ENCODE measurements at regions not wholly inside any gene's neighbourhood (a gene's known extent, or its start where the extent isn't known, plus 50 kb on each side); places are given as distances from the start of the nearest gene placed in this dataset.

DNA sequence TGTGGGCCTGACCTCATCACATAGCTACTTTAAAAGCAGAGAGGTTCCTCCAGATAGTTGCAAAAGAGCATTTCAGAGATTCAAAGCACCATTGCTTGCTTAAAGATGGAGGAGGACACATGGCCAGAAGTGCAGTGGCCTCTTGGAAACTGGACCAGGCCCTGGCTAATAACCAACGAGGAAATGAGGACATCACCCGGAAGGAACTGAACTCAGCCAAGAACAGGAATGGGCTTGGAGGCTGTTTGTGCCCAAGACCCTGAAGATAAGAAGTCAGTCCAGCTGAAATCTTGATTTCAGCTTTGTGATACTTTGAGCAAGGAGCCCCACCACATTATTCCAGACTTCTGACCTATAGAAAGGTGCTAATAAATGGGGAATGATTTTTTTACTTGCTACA is 437.0 kb downstream of the PTPRC start:
- Histone ChIP-seq H3K4me3 (no peak overlapping the region), H3K27ac (no peak overlapping the region), H3K36me3 (no peaks in the 10 kb centered on the region), H3K27me3 (no peaks in the 10 kb centered on the region), H3K9me3 (no peaks in the 10 kb centered on the region), H3K4me1 (no peaks in the 10 kb centered on the region)
- in situ Hi-C loops (cut with MboI; ENCODE audit: low sequenced_read_pairs in 4 of 4) (no loop called here), intact Hi-C loops (cut with DNase I; ENCODE audit: low total_unique reads) (no loop called here)
- no peak for DNase-seq
- no peak for TF ChIP-seq POLR2A (IDR thresholded peaks at IDR 0.05)
- ATAC-seq, result no peak

GRCh38 chr1:199079994-199080393 is 441.2 kb downstream of the PTPRC start:
- no peak for DNase-seq
- intact Hi-C loops (cut with DNase I; ENCODE audit: low total_unique reads) (no loop called here), in situ Hi-C loops (cut with MboI; ENCODE audit: low sequenced_read_pairs in 4 of 4) (no loop called here)
- TF ChIP-seq POLR2A (IDR thresholded peaks at IDR 0.05), result no peak
- no peaks in the 10 kb centered on the region for H3K36me3 ChIP-seq
- H3K27ac ChIP-seq, result no peak overlapping the region
- H3K4me3 ChIP-seq, result no peak overlapping the region
- H3K9me3 ChIP-seq, result no peaks in the 10 kb centered on the region
- ATAC-seq, result no peak
- H3K4me1 ChIP-seq, result no peaks in the 10 kb centered on the region
- H3K27me3 ChIP-seq, result no peaks in the 10 kb centered on the region

- Histone ChIP-seq H3K4me3 (no peak overlapping the region), H3K27ac (no peak overlapping the region), H3K9me3 (no peaks in the 10 kb centered on the region), H3K36me3 (no peaks in the 10 kb centered on the region), H3K27me3 (no peaks in the 10 kb centered on the region), H3K4me1 (no peaks in the 10 kb centered on the region)
- DNase-seq, result no peak
- TF ChIP-seq CTCF (IDR thresholded peaks at IDR 0.05 in 4 of 5, conservative IDR thresholded peaks at IDR 0.05 in 1 of 5), result no peak
- intact Hi-C loops (cut with DNase I; ENCODE audit: low total_unique reads) (no loop called here), in situ Hi-C loops (cut with MboI; ENCODE audit: low sequenced_read_pairs in 4 of 4) (no loop called here)
- no peak for ATAC-seq
Measured at GRCh38 chr1:199081739-199082138, 442.9 kb downstream of the PTPRC start.

- DNase-seq (no peak), ATAC-seq (no peak)
- H3K36me3 ChIP-seq, result no peaks in the 10 kb centered on the region
- H3K4me3 ChIP-seq, result no peak overlapping the region
- intact Hi-C loops (cut with DNase I; ENCODE audit: low total_unique reads), result no loop called here
- H3K4me1 ChIP-seq, result no peaks in the 10 kb centered on the region
- H3K27me3 ChIP-seq, result no peaks in the 10 kb centered on the region
- TF ChIP-seq CTCF (IDR thresholded peaks at IDR 0.05 in 4 of 5, conservative IDR thresholded peaks at IDR 0.05 in 1 of 5) (no peak), POLR2A (IDR thresholded peaks at IDR 0.05) (no peak)
- no peaks in the 10 kb centered on the region for H3K9me3 ChIP-seq
- no peak overlapping the region for H3K27ac ChIP-seq
- in situ Hi-C loops (cut with MboI; ENCODE audit: low sequenced_read_pairs in 4 of 4), result no loop called here
Measured at GRCh38 chr1:199082778-199083389, 444.0 kb downstream of the PTPRC start.

- no peaks in the 10 kb centered on the region for H3K27me3 ChIP-seq
- H3K4me1 ChIP-seq, result no peaks in the 10 kb centered on the region
- no peak for ATAC-seq
- no peak for DNase-seq
- no peak overlapping the region for H3K4me3 ChIP-seq
- TF ChIP-seq POLR2A (IDR thresholded peaks at IDR 0.05), result no peak
- TF ChIP-seq CTCF (IDR thresholded peaks at IDR 0.05 in 4 of 5, conservative IDR thresholded peaks at IDR 0.05 in 1 of 5), result no peak
- no peaks in the 10 kb centered on the region for H3K9me3 ChIP-seq
- in situ Hi-C loops (cut with MboI; ENCODE audit: low sequenced_read_pairs in 4 of 4) (no loop called here), intact Hi-C loops (cut with DNase I; ENCODE audit: low total_unique reads) (no loop called here)
- H3K36me3 ChIP-seq, result no peaks in the 10 kb centered on the region
- no peak overlapping the region for H3K27ac ChIP-seq
Measured at GRCh38 chr1:199083680-199084079, 444.8 kb downstream of the PTPRC start.

- Histone ChIP-seq H3K36me3 (no peaks in the 10 kb centered on the region), H3K4me1 (no peaks in the 10 kb centered on the region), H3K27me3 (no peaks in the 10 kb centered on the region), H3K27ac (no peak overlapping the region), H3K9me3 (no peaks in the 10 kb centered on the region), H3K4me3 (no peak overlapping the region)
- no peak for TF ChIP-seq CTCF (IDR thresholded peaks at IDR 0.05 in 4 of 5, conservative IDR thresholded peaks at IDR 0.05 in 1 of 5)
- TF ChIP-seq POLR2A (IDR thresholded peaks at IDR 0.05), result no peak
- in situ Hi-C loops (cut with MboI; ENCODE audit: low sequenced_read_pairs in 4 of 4), result no loop called here
- DNase-seq (no peak), ATAC-seq (no peak)
- intact Hi-C loops (cut with DNase I; ENCODE audit: low total_unique reads), result no loop called here
Measured at GRCh38 chr1:199084293-199084692, 445.5 kb downstream of the PTPRC start.

Measured in gastrocnemius medialis (tissue), 4 donors.